Caco-2 (cell line): ENCODE measurements at regions not wholly inside any gene's neighbourhood (a gene's known extent, or its start where the extent isn't known, plus 50 kb on each side); places are given as distances from the start of the nearest gene placed in this dataset.

Experiments
- BruUV-seq: library from RNA; stranded (reverse); fragments of 400-500 nt; replicated peaks from 2 replicates; lab custom pipeline; 2021; lab: Mats Ljungman, UMichigan
- CTCF ChIA-PET: fragments of 300-600 bp; sonication (Branson Sonifier 250); formaldehyde crosslinking; loops from one replicate; lab custom pipeline; 2022; ENCODE audit warnings: antibody characterized with exemption; lab: Charles Lee
- POLR2A ChIA-PET: fragments of 300-600 bp; sonication (Branson Sonifier 250); formaldehyde crosslinking; loops from one replicate; lab custom pipeline; 2022; ENCODE audit warnings: antibody characterized with exemption; lab: Charles Lee
- DNase-seq, 2 experiments: peaks; one replicate each; pipeline versions ENCODE4 v3.0.0 to v3.0.0-alpha.2; 2020 to 2022
- H3K27me3 ChIP-seq: replicated peaks from 2 replicates; pipeline ENCODE4 v1.6.0; 2011; ENCODE audit warnings: low read length; ENCODE audit not compliant: control insufficient read depth, insufficient read depth
- H3K36me3 ChIP-seq: 2 replicates; pipeline ENCODE4 v1.5.1; 2011; ENCODE audit warnings: low read length; ENCODE audit not compliant: control insufficient read depth, insufficient read depth
- H3K4me1 ChIP-seq: fragments of 250-450 bp; sonication (Bioruptor Pico); 2 replicates; pipeline ENCODE4 v1.5.1; 2020; ENCODE audit warnings: mild to moderate bottlenecking
- H3K4me3 ChIP-seq: 2 replicates; pipeline ENCODE4 v1.5.1; 2011; ENCODE audit warnings: low read depth, mild to moderate bottlenecking, control low read depth, low read length
- H3K9me3 ChIP-seq: fragments of 250-450 bp; sonication (Bioruptor Pico); 2 replicates; pipeline ENCODE4 v1.5.1; 2020; ENCODE audit warnings: mild to moderate bottlenecking, moderate library complexity
- H3K27ac Mint-ChIP-seq: one replicate; pipeline ENCODE4 v1.8.0; 2022; ENCODE audit warnings: mixed read lengths; ENCODE audit not compliant: unreplicated experiment
- H3K27me3 Mint-ChIP-seq: one replicate; pipeline ENCODE4 v1.8.0; 2022; ENCODE audit warnings: mixed read lengths; ENCODE audit not compliant: insufficient read depth, unreplicated experiment
- H3K36me3 Mint-ChIP-seq: one replicate; pipeline ENCODE4 v1.8.0; 2022; ENCODE audit warnings: mild to moderate bottlenecking, mixed read lengths; ENCODE audit not compliant: insufficient read depth, unreplicated experiment
- H3K4me1 Mint-ChIP-seq: one replicate; pipeline ENCODE4 v1.8.0; 2022; ENCODE audit warnings: low read depth, mixed read lengths; ENCODE audit not compliant: unreplicated experiment
- H3K4me3 Mint-ChIP-seq: one replicate; pipeline ENCODE4 v1.8.0; 2022; ENCODE audit warnings: mild to moderate bottlenecking, moderate library complexity, mixed read lengths; ENCODE audit not compliant: unreplicated experiment
- H3K9me3 Mint-ChIP-seq: one replicate; pipeline ENCODE4 v1.8.0; 2022; ENCODE audit warnings: mixed read lengths; ENCODE audit not compliant: unreplicated experiment
- intact Hi-C: fragments of 100-400 bp; cut with micrococcal nuclease; formaldehyde crosslinking; loops from one replicate; pipeline ENCODE4 v1.10.0; 2022; ENCODE audit not compliant: unreplicated experiment
- TF ChIP-seq, protein P1 (sequence below), 2 experiments: fragments of 200-600 bp in 1 of 2; IDR thresholded peaks; 1 replicate in 1 of 2; 2 replicates in 1 of 2; pipeline versions ENCODE4 v1.5.1 to v1.8.0; 2011 to 2022; ENCODE audit warnings: antibody characterized with exemption in 1 of 2, control low read depth in 1 of 2, inconsistent platforms in 1 of 2, low read depth in 1 of 2, low read length in 1 of 2, mild to moderate bottlenecking in 1 of 2, moderate library complexity in 1 of 2; ENCODE audit not compliant: insufficient read depth in 1 of 2, severe bottlenecking in 1 of 2, unreplicated experiment in 1 of 2

DNA sequence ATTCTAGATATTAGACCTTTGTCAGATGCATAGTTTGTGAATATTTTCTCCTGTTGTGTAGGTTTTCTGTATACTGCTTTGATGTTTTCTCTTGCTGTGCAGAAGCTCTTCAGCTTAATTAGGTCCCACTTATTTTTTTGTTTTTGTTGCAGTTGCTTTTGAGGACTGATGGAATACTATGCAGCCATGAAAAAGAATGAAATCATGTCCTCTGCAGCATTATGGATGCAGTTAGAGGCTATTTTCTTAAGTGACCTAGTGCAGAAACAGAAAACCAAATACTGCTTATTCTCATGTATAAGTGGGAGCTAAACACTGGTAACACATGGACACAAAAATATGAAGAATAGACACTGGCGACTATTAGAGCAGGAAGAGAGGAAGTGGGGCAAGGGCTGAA, 155.0 kb upstream of the HNMT start:
- Mint-ChIP-seq H3K4me3 (no peak overlapping the region), H3K27ac (no peak overlapping the region), H3K4me1 (no peaks in the 10 kb centered on the region), H3K36me3 (no peaks in the 10 kb centered on the region), H3K27me3 (peaks cover 7% of the 10 kb centered on the region), H3K9me3 (no peaks in the 10 kb centered on the region)
- TF ChIP-seq, protein P1, sequence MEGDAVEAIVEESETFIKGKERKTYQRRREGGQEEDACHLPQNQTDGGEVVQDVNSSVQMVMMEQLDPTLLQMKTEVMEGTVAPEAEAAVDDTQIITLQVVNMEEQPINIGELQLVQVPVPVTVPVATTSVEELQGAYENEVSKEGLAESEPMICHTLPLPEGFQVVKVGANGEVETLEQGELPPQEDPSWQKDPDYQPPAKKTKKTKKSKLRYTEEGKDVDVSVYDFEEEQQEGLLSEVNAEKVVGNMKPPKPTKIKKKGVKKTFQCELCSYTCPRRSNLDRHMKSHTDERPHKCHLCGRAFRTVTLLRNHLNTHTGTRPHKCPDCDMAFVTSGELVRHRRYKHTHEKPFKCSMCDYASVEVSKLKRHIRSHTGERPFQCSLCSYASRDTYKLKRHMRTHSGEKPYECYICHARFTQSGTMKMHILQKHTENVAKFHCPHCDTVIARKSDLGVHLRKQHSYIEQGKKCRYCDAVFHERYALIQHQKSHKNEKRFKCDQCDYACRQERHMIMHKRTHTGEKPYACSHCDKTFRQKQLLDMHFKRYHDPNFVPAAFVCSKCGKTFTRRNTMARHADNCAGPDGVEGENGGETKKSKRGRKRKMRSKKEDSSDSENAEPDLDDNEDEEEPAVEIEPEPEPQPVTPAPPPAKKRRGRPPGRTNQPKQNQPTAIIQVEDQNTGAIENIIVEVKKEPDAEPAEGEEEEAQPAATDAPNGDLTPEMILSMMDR (IDR thresholded peaks at IDR 0.05; ENCODE audit: insufficient read depth in 1 of 2, low read depth in 1 of 2, low read length in 1 of 2, severe bottlenecking in 1 of 2, unreplicated experiment in 1 of 2): no peak
- no peaks in the 10 kb centered on the region for H3K4me1 ChIP-seq
- no TSS peak for BruUV-seq
- no peaks in the 10 kb centered on the region for H3K9me3 ChIP-seq
- ChIA-PET POLR2A (no interaction called here), CTCF (no interaction called here)
- no peak for DNase-seq
- intact Hi-C loops: no loop called here
- H3K4me3 ChIP-seq: no peak overlapping the region
- H3K36me3 ChIP-seq: no peaks in the 10 kb centered on the region
- no peaks in the 10 kb centered on the region for H3K27me3 ChIP-seq

- Mint-ChIP-seq H3K4me3 (no peak overlapping the region), H3K4me1 (no peaks in the 10 kb centered on the region), H3K36me3 (no peaks in the 10 kb centered on the region), H3K27me3 (peaks cover 8% of the 10 kb centered on the region), H3K9me3 (no peaks in the 10 kb centered on the region), H3K27ac (no peak overlapping the region)
- TF ChIP-seq, protein P1 (IDR thresholded peaks at IDR 0.05; ENCODE audit: insufficient read depth in 1 of 2, low read depth in 1 of 2, low read length in 1 of 2, severe bottlenecking in 1 of 2, unreplicated experiment in 1 of 2): no peak
- H3K9me3 ChIP-seq: no peaks in the 10 kb centered on the region
- no peak overlapping the region for H3K4me3 ChIP-seq
- BruUV-seq: no TSS peak
- intact Hi-C loops: no loop called here
- H3K27me3 ChIP-seq: no peaks in the 10 kb centered on the region
- POLR2A ChIA-PET: no interaction called here
- DNase-seq: no peak
- CTCF ChIA-PET: no interaction called here
- no peaks in the 10 kb centered on the region for H3K4me1 ChIP-seq
- H3K36me3 ChIP-seq: no peaks in the 10 kb centered on the region
Measured at GRCh38 chr2:137809837-137810236, 154.4 kb upstream of the HNMT start.

GRCh38 chr2:137812517-137812916, 151.8 kb upstream of the HNMT start:
- POLR2A ChIA-PET: no interaction called here
- CTCF ChIA-PET: no interaction called here
- Histone ChIP-seq H3K36me3 (no peaks in the 10 kb centered on the region), H3K4me1 (no peaks in the 10 kb centered on the region), H3K9me3 (no peaks in the 10 kb centered on the region), H3K4me3 (no peak overlapping the region), H3K27me3 (no peaks in the 10 kb centered on the region)
- Mint-ChIP-seq H3K4me3 (no peak overlapping the region), H3K9me3 (no peaks in the 10 kb centered on the region), H3K4me1 (no peaks in the 10 kb centered on the region), H3K27ac (no peak overlapping the region), H3K36me3 (no peaks in the 10 kb centered on the region), H3K27me3 (peaks cover 20% of the 10 kb centered on the region)
- BruUV-seq: no TSS peak
- TF ChIP-seq, protein P1 (IDR thresholded peaks at IDR 0.05; ENCODE audit: insufficient read depth in 1 of 2, low read depth in 1 of 2, low read length in 1 of 2, severe bottlenecking in 1 of 2, unreplicated experiment in 1 of 2): no peak
- no peak for DNase-seq
- intact Hi-C loops: no loop called here
